GM19468 (cell line): ENCODE measurements at regions not wholly inside any gene's neighbourhood (a gene's known extent, or its start where the extent isn't known, plus 50 kb on each side); places are given as distances from the start of the nearest gene placed in this dataset.

Source experiments
- ATAC-seq: cut with Tn5 transposase; IDR thresholded peaks from one replicate; pipeline ENCODE4 v1.9.1; 2021; ENCODE audit warnings: mild to moderate bottlenecking, moderate library complexity, moderate number of reproducible peaks; ENCODE audit not compliant: unreplicated experiment; ENCODE audit errors: extremely low read depth

DNA sequence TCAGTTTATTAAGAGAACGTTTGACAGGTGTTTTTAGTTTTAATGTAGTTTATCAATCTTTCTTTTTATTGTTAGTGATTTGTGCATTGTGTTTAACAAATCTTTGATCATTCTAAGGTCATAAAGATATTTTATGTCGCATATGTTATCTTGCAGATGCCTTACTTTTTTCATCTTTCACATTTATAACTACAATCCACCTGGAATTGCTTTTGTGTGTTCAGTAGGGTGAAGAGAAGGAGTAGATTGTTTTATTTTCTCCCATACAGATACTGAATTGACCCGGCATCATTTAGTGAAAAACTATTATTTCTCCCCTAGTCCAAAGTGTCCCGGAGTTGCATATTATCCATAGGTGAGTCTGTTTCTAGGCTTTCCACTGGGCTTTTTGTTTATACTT is 179.4 kb upstream of the RGMB start:
- ATAC-seq = no peak

DNA sequence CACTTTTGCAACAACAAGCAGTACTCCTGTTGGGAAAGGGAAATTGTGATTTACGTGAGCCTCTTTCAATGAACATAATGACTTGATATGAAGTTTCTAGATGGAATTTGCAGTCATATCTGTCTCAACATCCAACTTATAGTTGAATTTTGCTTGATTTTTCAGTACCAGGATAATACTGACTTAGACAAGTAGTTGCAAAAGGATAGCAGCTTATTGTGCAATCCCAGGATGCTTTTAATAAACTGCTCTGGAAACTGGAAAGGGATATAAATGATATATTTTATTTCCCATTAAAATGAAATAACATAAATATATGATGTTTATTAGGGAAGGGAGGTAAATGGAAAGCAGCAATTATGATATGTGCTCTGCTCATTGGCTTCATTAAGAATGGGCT is 174.4 kb upstream of the RGMB start:
- ATAC-seq = no peak

DNA sequence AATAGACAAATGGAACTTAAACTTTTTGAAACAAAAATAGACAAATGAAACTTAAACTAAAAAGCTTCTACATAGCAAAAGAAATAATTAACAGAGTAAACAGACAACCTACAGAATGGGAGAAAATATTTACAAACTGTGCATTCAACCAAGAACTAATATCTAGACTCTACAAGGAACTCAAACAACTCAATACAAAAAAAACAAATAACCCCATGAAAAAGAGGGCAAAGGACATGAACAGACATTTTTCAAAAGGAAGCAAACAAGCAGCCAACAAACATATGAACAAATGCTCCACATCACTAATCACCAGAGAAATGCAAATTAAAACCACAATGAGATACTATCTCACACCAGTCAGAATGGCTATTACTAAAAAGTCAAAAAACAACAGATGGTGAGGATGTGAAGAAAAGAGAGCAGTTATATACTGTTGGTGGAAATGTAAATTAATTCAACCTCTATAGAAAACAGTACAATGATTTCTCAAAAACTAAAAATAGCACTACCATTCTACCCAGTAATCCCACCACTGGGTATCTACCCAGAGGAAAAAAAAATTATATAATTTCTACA is 170.8 kb upstream of the RGMB start:
- ATAC-seq = peak; percentile 31

DNA sequence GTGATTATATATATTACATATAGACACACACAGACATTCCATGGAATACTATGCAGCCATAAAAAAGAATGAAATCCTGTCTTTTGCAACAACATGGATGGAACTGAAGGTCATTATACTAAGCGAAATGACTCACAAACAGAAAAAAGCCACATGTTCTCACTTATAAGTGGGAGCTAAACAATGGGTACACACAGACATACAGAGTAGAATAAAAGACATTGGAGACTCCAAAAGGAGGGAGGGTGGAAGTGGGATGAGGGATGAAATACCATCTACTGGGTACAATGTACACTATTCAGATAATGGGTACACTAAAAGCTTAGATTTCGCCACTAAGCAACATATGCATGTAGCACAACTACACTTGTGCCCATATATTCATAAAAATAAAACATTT is 170.0 kb upstream of the RGMB start:
- no peak for ATAC-seq

DNA sequence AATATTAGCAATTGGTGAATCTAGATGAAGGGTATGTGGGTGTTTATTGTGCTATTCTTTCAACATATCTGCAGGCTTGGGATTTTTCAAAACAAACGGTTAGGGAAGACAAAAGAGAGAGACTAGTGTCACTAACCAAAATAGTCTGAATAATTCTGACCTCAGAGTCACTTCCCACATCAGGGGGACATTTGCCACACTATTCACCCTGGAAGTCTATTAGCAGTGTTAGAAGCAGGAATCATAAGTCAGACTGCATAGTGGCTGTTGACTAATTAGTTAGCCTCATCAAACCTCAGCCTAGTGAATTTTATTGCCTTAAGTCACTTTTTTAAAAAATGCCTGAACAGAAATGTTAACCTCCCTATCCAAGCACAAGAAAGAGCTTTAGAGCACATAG is 169.2 kb upstream of the RGMB start:
- no peak for ATAC-seq

DNA sequence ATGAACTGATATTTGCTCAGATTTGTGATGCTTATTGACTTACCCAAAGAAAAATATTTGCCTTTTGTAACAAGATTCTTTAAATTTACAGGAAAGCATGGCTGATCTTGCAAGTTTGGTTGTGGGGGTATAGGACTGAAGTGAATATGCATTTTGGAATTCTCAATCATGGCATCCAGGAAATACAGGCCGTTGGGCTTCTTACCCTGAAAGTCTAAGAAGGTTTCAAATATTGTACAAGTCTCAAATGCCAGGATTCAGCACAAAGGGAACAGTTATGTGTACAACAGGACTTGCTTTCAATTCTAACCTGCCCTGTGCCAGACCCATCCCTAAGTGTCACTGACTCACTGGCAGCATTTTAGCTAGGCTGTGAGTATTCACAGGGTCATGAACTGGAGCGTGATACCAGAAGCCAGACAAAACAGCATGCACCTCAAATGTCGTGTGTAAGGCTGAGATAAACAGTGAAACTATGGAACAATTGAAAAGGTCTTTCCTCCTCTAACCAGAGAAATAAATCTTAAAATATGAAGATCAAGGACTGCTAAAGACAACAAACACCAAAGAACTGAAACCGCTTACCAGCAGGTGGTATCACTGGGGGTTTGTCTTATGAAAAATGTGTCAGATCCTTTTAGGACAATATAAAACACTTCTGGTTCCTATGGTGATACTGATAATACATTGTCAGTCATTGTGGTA is 168.6 kb upstream of the RGMB start:
- ATAC-seq = no peak

DNA sequence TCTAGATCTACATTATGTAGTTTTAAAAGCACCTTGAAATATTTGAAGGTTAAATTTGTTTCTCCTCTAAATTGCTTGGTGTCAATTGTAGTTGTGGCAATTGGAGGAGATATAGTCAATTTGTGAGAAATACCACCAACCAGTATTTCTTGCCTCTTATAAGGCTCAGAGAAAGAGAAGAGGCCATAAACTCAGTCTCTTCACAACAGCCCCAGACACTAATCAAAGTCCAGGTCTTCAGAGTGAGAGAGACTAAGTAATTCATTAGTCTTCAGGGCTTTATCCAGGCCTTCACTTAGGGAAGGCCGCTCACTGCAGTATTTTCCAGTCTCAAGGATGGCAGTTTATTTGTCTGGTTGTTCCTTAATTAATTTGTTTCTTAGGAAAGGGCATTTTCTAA is 168.0 kb upstream of the RGMB start:
- no peak for ATAC-seq

DNA sequence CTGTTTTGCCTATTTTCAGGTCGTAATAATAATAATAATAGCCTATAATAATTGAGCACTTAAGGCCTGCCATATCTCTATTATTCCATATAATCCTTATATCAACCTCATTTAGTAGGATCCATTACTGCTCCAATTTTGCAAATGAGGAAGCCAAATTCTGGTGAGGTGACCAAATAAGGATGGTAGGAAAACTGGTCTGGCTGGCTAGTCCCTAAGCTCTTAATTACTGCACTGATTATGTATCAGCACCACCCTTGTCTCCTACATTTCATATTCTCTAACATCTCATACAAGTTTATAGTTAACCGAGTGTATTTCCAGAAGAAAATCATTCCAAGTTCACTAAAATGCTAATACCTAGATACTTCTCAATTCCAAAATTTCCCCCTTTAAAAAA is 166.5 kb upstream of the RGMB start:
- ATAC-seq = no peak

DNA sequence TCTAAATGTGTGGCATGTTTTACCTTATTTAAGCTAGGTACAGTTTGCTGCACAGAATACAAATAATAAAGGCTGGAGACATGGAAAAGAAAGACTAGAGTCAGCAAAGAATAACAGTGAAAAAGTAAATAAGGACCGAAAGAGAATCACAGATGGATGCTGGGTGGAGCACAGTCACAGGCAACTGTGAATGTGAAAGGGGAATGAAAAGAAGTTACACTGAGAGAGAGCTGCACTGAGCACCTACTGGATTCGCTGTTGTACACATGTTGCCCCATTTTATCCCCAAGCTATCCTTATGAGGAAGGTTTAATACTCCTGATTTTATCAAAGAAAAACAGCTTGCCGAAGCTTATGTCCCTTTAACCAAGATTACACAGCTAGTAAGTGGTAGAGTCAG is 165.4 kb upstream of the RGMB start:
- no peak for ATAC-seq

DNA sequence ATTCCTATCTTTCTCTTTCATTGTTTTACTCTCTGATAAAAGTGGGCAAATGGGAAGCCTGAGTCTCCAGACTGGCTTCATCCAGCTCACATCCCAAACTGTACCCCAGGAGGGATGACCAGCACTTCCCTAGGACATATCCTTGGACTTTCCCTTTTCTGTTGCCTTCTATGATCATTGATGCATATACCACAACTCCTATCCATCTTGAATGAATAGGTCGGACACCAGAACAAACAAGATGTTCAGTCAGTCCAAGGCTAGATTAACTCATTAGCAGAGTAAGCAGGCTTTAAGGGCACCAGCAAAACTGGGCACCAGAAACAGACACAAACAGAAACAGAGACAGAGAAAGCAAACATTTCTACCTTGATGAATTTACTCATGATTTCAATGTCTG is 159.1 kb upstream of the RGMB start:
- ATAC-seq = no peak

DNA sequence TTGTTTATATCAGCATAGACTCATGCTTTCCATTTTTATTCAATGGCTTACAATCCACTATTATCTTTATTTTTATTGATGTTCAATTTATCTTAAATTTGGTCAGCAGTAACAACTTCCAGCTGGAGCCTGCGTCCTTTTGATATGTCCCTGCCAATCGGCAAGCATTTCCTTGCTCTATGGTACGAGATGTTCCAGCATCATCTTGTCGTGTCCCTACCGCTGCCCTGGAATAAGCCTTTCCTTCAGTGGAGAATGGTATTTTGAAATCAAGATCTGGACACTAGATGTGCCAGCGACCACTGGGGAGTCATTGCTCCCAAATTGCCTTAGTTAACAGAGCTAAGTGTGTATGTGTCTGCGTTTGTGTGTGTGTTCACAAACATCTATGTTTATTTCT is 151.6 kb upstream of the RGMB start:
- no peak for ATAC-seq

DNA sequence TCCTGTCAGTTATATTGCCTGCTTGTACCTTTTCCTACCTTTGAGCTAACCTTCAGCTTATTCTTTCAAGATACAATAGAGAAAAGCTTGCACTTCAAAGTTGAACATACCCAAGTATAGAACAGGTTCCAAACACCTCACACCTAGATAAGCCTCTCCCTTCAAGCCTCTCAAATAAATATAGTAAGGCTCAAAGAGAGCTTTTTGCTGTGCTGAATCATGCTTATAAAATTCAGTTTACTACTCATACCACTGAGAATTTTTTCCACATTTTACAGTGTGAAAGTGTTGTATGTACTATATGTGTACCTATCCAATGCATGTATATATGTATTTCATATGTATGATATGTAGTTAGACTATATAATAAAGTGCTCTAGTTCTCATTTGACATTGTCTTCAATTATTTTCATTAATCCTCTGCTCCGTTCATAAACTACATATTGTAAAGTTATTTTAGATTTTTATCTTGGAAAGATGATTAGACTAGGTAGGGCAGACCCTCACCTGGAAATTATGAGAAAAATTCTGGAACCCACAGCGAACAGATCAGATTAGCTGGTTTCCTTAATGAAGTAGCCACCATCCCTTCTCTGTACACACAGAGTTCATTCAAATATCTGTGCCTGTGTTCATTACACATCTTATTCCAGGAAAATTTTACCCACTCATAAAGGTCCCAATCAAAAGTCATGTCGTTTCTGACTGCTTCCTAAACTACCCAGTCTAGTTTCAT is 149.2 kb upstream of the RGMB start:
- ATAC-seq = no peak

DNA sequence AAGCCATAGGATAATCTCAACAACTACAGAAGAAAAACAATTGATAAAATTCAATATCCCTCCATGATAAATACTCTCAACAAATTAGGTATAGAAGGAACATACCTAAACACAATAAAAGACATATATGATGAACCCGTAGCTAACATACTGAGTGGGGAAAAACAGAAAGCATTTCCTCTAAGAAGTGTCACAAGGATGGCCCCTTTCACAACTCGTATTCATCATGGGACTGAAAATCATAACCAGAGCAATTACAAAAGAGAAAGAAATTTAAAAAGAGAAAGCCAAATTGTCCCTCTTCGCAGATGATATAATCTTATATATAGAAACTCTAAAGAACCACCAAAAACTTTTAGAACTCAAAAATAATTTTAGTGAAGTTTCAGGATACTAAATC is 146.3 kb upstream of the RGMB start:
- no peak for ATAC-seq

DNA sequence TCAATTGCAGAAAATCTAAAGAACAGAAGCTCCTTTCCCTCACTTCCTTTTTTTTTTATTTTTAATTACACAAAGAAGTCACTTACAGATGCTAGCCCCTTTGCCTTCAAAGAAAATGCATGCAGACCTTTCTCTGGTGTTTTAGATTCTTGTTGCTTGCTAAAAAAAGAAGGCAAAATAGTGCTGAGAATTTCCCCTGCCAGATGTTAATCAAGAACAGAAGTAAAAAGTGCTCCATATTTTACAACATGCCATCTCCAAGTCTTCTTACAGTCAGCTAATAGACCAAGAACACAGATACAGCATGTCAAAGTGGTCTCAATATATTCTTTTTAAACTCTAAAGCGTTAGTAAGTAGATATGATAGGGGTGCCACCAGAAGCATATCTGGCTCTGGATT is 142.8 kb upstream of the RGMB start:
- no peak for ATAC-seq

DNA sequence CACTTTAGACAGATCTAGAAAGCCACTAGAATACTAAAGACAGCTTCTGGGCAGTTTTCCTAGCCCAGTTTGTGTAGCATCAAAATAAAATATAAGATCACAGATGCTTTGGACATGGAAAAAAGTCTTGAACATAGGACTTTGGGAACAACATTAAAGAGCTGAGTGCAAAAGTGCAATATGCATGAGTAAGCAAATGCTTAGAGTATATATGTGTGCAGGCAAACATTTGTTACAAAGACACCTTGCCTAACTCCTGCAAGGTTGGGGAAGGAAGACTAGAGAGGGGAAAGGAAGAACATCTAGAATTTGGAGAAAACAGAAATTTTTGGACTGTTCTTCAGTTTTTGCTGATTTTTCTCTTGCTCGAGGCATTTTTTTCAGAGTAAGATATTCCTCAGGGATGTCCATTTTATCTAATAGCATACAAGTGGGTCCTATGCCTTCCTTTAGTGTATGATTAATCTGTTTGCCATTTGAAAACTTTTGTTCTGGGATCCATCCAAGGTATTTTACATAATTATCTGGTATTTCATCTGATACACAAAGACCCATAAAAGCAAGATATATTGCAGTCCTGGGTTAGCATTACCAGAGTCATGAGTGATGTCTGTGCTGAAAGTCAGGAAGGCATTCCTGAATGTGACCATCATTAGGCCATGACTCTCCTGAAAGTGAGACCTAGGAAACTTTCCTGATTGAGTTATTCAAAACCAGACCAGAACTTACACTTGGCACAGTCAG is 142.0 kb upstream of the RGMB start:
- no peak for ATAC-seq

DNA sequence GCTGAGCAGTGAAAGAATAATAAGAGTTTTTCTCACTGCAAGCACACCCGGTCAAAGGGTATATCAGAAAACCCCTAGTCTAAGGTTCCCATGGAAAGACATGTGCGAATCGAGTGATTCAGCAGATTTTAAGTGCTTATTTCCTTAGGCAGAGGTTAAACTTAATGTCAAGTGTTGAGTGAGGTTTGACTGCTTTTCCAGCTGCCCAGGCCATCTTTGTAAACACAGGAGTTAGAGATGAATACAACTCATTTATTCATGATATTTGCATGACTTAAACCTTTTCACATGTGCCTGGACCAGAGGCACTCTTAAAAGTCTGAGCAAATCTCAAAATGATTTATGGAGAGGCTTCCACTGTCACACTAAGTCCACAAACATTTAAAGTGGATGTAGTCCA is 137.8 kb upstream of the RGMB start:
- no peak for ATAC-seq

DNA sequence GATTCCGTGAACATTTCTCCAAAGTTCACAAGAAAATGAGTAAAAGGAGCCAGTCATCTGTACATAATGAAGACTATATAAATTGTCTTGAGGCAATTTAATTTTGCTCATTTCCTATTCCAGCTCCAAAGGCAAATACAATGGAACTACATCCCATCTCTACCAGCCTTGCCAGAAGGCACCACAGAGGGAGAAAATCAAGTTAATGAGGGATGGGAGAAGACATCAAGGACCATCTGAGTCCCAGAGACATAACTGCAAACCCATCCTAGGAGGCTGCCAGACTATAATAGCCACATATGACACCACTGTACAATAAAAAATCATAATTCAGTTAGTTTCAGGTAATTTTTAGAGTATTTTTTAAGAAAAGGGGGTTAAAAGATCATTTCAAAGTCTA is 136.3 kb upstream of the RGMB start:
- no peak for ATAC-seq

DNA sequence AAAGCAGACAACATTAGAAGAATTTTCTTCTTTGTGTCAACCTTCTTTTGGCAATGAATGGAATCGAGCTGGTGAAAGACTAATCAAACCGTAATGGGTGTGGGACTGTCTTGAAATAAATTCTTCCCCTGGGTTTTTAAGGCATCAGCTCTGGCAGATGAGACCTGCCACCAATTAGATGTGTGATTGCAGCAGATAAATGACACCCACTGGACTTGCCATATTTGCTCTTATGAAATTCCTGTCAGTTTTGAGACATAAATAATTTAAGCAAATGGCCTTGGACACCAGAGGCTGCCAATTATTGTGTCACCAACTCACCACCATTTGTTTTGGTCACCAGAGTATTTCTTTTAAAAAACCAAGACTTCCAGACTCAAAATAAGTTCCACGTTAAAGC is 135.9 kb upstream of the RGMB start:
- no peak for ATAC-seq

DNA sequence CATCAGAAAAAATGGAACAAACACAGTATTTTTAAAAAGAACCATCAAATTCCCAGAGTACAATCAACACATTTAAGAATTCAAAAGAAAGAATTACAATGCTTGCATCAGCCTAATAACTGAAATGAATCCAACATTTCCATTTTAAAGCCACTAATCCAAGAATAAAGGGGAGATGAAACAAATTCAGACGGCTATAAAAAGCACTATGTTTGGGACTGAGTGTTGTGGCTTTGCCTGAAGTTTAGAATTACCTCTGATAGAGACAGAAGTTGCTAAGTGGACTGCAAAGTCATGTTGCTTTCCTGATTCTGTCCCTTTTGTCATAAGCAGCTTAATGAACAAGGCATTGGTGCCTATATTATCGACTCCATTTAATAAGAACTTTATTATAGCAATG is 135.4 kb upstream of the RGMB start:
- no peak for ATAC-seq

DNA sequence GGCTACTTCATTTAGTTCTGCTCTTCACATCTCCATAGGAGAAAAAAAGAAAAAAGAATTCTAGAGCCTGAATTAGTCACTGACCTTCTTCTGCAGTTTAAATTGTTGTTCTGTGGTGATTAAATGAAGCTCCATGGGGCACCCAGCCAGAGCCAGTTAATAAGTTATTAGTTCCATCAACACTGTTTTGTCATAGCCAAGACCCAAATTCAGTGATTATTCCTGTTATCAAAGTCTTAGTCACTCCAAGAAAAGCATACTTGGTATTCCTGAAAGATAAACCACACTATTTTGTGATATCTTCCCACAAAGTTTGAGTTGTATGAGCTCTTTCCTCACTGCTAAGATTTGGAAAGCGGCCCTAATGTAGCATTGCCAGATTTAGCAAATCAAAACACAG is 134.8 kb upstream of the RGMB start:
- no peak for ATAC-seq

DNA sequence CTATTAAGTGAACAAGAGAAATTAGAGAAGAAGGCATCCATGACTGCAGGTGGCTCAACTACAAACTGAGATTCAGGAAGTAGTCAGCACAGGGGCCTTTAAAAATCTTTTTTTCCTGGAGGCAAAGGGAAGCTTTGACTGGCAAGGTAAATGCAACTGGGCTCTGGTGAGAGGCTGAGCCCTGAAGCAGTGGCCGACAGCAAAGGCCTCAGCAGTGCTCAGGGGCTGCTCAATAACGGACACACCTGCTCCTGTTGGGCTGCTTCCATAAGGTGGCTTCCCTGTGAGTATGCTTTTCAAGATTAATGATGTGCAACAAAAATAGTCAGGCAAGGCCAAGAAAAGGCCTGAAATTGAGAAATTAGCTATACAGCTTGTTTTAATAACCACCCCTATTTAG is 134.2 kb upstream of the RGMB start:
- ATAC-seq = no peak
